ENCODE measurements at regions not wholly inside any gene's neighbourhood (a gene's known extent, or its start where the extent isn't known, plus 50 kb on each side); places are given as distances from the start of the nearest gene placed in this dataset.

DNA sequence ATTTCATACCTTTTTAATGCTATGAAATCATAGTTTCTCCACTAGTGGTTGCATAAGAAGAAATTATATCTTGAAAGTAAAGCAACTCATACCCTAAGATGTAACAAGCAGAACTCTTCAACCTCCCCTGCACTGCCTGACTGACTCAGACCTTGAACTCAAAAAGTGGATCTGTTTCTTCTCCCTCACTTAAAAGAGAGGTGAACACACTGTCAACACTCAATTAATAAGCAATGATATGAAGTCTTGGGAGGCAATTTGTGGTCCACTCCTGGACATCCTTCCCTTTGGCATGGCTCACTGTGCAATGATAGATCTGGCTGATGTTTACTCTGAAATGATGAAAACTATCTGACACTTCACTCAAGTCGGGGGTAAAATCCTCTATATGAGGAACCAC is 282.0 kb upstream of the DKK2 start:
- DNase-seq (ENCODE audit: low read depth in 2 of 2), result peak; percentile 33 to 37

DNA sequence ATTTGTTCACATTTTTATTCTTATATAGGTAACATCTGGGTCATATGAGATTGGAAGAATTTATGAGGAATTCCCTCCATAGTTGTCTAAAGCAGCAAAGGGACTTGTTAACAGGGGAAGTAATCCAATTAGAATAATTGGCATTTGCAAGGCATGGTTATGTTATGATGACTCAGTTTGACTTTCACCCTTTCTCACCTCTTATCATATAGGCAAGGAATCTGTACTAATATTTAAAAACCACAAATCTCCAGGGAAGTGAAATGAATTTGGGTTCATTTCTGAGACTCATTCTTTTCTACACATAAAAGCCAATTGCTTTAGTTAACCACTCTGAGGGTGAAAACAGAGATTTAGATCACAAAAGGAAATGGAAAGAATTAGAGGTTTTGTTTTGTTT is 281.5 kb upstream of the DKK2 start:
- peak; percentile 42 to 45 for DNase-seq (ENCODE audit: low read depth in 2 of 2)

DNA sequence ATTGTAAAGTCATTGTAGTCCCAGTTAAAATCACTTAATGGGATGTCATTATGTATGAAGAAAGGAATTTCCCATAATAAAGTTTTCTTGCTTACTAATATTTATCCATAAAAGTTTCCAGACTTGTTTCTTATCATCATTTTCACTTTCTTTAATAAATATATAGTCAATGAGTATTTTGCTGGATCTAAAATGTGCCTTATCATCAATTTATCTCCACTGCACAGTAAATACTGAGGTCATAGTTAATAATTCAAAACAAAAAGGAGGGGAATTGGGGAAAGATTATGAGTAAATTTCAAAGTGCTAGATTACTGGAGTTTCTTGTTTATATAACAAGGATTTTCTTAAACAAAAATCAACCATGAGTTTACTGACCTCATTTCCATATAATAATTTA is 279.5 kb upstream of the DKK2 start:
- no peak for DNase-seq (ENCODE audit: low read depth in 2 of 2)

GRCh38 chr4:107314156-107314555 is 278.0 kb upstream of the DKK2 start:
- no peak for DNase-seq (ENCODE audit: low read depth in 2 of 2)

DNA sequence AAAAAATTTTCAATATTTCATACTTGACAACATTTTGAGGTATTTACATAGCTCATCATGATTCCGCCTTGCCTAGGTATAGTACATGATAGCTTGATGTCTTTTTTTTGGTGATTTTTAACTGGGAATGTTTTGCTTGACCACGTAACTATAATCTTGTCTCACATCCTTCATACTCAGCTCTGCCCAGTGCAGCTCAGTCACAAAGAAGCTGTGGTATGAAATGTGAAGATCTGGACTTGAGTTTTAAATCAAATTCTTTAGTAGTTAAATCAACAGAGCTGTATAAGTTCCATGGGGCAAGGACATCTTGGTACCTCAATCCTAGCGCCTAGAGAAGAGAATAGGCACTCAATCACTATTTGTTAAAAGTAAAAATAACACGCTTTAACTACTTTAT is 276.3 kb upstream of the DKK2 start:
- DNase-seq (ENCODE audit: low read depth in 2 of 2), result no peak

DNA sequence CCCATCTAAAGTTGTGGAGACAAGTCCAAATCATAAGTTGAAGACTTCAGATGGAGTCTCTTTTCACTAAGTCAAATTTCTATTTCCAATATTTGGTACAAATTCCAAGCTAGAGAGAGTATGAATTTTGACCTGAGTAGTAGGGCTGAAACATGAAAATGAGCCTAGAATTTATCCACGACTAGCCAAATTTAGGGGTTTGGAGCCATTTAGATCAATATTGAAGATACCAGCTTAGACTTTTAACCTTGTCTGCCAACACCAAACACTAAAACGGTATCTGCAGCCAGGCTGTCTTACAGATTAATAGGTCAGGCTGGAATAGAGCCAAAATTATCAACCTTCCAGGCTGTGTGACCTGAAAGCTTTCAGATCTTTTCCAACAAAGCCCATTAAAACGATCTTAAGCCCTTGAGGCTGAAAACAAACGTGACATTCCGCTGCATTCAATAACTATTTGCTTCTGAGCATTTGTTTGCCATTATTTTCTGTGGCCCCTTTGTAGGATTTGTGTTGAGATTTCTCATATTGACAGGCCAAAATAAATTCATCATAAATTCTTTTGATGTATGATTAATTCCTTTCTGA is 268.7 kb upstream of the DKK2 start:
- no peak for DNase-seq (ENCODE audit: low read depth in 2 of 2)

DNA sequence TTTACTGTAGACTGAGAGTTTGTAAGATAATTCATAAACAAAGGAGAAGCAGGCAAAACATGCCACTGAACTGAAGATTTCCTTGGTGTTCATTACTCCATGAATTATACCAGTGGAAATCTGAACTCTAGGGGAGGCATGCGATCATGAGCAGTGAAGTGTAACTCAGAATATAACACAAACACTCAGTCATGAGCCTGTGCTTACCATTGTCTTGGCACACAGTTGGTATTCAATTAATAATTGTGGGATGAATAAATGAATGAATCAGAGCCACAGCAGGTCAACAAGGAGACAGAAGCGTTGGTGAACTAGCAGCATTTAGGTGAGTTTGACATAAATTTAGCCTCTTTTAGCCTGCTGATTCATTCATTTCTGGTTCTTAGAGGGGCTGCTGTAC is 263.5 kb upstream of the DKK2 start:
- DNase-seq (ENCODE audit: low read depth in 2 of 2), result no peak

DNA sequence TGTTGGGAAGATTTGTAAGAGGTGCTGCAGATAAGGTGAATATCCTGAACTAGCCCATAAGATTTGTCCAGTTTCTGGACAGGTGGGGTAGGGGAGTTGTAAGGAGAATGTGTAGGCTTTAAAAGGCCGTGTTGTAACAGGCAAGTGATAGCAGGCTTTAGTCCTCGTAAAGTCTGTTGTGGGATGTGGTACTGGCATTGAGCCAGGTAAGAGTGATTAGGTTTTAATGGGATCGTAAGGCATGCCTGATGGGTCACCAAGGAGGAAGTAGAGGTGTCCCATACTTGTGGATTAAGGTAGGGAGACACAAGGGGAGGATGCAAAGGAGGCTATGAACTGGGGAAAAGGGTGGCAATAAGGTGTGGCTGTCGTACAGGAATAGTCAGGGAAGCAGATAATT is 256.9 kb upstream of the DKK2 start:
- DNase-seq (ENCODE audit: low read depth in 2 of 2), result no peak

DNA sequence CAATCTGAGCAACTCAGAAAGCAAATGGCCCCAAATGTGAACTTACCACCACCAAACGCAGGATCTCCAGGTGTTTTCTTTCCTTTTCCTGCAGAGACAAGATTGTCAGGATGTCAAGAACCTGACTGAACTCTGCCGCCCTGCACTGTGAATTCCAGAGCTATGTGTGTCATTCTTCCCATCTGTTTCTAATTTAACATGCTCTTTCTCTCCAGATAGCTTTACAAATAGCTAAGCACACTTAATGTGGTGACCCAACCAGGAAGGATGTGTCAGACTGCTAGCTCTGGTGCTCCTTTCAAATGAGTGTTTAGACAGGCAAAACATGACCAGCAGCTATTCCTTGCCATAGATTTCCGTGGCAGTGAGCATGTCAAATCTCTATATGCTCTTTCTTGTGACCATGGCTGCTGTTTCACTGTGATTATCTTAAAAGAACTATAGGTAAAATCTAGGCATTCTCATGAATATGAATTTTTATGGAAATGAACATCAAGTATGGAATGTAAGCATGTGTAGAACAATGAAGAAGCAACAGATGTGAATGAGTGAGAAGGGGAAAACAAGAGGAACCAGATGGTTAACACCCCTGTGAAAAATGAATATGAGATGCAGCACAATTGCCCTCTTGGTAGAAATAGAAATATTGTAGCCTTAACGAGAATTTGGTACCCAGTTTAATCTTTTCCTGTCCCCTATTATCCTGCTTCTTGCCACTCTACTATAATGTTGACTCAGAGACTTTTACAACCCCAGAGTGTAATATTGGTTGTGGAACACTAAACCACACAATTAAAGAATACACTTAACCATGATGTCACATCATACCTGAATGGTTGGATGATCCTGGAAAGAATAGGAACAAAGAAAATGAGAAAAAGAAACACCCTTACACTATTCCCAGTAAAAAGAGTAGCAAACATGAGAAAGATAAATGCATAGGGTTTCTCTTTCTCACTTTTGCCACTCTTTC is 247.8 kb upstream of the DKK2 start:
- DNase-seq (ENCODE audit: low read depth in 2 of 2), result peak; percentile 93

DNA sequence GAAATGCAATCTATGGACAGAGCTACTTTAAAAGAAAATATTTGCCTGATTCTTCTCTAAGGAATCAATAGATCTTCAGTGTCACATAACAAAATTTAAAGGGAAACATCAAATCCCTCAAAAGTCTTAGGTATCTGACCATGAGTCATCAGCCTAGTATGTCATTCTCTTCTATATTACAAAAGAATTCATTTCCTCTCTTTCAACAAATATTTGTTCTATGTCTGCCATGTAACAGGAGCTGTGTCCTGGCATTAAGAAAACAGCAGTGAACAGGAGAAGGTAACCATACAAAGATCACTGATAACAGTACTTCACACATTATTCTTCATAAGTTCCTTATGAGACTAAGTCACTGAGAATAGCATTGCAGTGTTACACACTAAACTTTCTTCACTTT is 243.6 kb upstream of the DKK2 start:
- peak in 1 of 2 experiments; percentile 23 for DNase-seq (ENCODE audit: low read depth in 2 of 2)

DNA sequence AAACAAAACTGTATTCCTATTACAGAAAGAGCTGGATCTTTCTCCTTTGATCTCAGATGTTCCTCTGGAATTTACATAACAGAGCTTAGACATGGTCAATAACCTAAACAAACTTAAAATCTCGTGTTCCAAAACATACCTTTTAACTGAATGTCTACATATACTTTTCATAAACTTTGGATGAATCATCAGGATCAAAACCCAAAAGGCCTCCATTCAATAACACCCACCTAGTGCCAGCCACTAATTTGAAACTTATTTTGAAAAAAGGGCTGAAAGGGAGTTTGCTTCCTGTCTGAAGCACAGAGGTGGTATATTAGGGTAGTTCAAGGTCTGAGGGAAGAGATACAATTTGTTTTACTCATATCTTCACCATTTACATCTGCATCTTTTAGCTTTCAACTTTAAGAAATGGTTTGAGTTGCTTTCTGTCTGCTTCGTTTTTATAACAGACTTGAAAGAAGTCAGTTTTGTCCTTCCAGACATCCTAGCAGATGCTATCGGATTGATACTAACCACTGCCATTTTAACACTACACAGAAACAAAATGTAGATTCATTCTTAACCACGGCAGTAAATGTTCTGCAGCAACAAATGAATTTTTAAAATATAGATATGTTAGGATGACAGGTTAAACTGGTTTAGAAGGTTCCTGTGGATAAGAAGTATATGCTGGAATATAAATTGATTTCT is 242.8 kb upstream of the DKK2 start:
- no peak for DNase-seq (ENCODE audit: low read depth in 2 of 2)

DNA sequence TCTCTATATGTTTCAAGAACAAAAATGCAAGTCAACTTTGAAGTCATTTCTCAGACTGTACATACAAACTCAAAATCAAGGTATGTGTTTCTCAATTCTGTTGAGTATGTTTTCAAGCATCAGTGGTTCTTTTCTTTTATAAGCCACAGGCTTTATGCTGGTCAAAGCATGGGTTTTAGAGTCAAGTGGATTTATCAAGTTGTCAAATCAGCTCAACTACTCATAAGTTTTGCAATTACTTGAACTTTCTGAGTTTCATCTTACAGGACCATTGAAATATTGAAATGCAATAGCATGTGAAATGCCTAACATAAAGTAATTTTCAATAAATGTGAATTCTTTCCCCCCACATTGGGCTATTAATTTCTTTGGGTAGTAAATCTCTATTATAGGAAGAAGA is 239.9 kb upstream of the DKK2 start:
- no peak for DNase-seq (ENCODE audit: low read depth in 2 of 2)

GRCh38 chr4:107275225-107275624 is 239.1 kb upstream of the DKK2 start:
- no peak for DNase-seq (ENCODE audit: low read depth in 2 of 2)

DNA sequence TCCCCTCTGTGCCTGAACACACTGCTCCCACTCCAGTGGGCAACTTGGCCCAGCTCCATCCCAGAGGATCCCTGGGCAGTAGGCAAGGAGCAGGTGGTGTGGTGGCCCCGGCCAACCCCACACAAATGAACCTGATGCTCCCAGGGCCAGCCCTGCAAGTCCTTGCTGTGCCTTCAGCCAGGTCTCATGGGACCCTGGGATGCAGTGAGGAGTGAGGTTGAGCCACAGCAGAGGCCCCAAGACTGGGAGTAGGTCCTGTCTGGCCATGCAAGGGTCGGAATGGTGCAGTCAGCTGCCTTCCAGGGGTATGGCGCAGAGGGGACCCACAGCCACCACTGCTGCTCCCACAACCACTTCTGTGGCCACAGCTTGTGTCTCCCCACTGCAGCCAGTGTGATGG is 234.5 kb upstream of the DKK2 start:
- no peak for DNase-seq (ENCODE audit: low read depth in 2 of 2)

GRCh38 chr4:107269175-107269574 is 233.1 kb upstream of the DKK2 start:
- DNase-seq (ENCODE audit: low read depth in 2 of 2), result no peak

DNA sequence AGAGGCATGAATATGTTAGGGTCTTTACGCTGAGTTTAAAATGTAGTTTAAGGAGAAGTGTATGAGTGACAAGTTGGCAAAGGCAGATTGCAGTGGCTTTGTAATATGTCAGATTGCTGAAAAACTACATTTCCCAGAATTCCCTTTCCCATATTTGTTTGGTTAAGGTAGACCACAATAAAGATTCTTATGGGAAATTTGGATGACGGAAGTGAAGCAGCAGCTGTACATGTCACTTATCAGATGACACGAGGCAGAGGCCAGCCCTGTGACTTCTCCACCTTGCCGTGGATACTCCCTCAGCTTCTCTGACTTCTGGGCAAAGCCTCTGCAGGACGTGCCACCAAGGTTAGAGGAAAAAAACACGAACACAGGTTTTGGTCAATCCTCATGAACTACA is 229.7 kb upstream of the DKK2 start:
- DNase-seq (ENCODE audit: low read depth in 2 of 2), result no peak

- DNase-seq (ENCODE audit: low read depth in 2 of 2), result no peak
These were observed 225.2 kb upstream of the DKK2 start for GRCh38 chr4:107261241-107261874.

DNA sequence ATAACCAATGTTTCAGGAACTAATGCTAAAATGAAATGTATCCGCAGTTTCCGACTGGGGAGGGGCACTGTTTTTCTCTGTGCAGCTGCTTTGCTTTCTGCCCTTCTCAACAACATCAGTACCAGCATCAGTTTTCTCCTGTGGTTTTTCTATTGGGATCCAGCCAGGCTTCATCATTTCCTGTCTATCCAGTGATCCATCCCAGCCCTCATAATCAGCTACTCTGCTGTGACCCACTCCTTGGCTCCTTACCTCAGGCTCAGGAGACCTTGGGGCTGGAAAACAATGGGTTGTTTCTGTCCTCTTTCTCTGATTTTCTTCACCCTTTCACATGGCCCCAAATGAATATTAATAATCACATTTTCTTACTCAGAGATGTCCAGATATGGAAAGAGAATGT is 222.2 kb upstream of the DKK2 start:
- DNase-seq (ENCODE audit: low read depth in 2 of 2), result peak; percentile 50 to 55

DNA sequence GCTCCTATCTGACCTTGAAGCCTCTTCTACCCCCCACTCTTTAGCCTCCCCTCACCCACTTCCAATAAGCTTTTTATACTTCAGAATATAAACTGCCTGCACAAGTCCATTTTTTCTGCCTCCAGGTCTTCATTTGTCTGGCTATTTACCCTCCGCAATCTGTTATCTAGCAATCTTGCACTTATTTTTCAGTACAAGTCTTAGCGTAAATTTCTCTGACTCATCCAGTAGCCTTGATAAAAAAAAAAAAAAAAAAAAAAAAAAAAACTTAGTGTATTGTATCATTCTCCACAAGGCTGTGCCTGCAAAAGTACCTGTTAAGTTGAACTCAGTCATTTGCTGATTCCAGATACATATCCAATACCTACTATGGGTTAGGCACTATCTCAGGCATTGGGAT is 219.5 kb upstream of the DKK2 start:
- DNase-seq (ENCODE audit: low read depth in 2 of 2), result no peak

GRCh38 chr4:107255114-107255513 is 219.0 kb upstream of the DKK2 start:
- DNase-seq (ENCODE audit: low read depth in 2 of 2), result no peak

DNA sequence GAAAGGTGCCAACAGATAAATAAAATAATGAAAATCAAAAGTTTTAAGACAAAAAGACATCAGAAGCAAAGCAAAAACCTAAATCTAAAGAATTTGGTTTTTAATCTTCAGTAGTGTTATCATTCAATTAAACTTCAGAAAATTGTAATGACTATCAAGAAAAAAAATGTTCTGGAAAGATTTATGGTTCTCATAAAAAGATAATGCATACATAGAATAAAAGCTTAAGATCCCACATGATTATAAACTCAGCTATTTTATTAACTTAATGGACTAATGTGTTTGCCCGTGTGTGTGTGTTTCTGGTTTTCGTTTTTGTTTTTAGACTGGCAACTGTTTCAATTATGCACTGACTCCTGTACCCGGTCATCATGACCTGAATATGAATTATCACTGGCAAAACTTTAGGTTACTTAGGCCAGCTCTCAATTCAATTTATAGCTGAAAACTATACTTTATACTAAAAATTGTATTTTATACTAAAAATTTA is 217.5 kb upstream of the DKK2 start:
- no peak for DNase-seq (ENCODE audit: low read depth in 2 of 2)

GRCh38 chr4:107253090-107253489 is 217.0 kb upstream of the DKK2 start:
- DNase-seq (ENCODE audit: low read depth in 2 of 2), result no peak

Measured in fibroblast of skin of left quadriceps (primary cell).